IMR-90 (cell line): ENCODE measurements at regions not wholly inside any gene's neighbourhood (a gene's known extent, or its start where the extent isn't known, plus 50 kb on each side); places are given as distances from the start of the nearest gene placed in this dataset.

Experiments used
- ATAC-seq: fragments of 200-7000 bp; cut with Tn5 transposase; 2 replicates; pipeline ENCODE4 v1.9.1; 2020; ENCODE audit warnings: low read depth, mild to moderate bottlenecking, moderate library complexity
- BruUV-seq: library from RNA; stranded (reverse); fragments of 400-500 nt; replicated peaks from 2 replicates; lab custom pipeline; 2021; lab: Mats Ljungman, UMichigan
- CTCF ChIA-PET: fragments of 300-600 bp; formaldehyde crosslinking; extraction: SDS; loops from one replicate; lab custom pipeline; 2021; ENCODE audit warnings: antibody characterized with exemption; lab: Yijun Ruan, JAX
- POLR2A ChIA-PET: fragments of 300-600 bp; sonication (Branson Sonifier 250); formaldehyde crosslinking; loops from one replicate; lab custom pipeline; 2022; ENCODE audit warnings: antibody characterized with exemption; ENCODE audit not compliant: unreplicated experiment; lab: Charles Lee
- DNase-seq: peaks from one replicate; pipeline ENCODE4 v3.0.0; 2013
- H2AFZ ChIP-seq: replicated peaks from 2 replicates; pipeline ENCODE3; 2013; ENCODE audit warnings: low read length, mild to moderate bottlenecking; ENCODE audit not compliant: poor library complexity
- H2AK5ac ChIP-seq: 2 replicates; pipeline ENCODE4 v1.6.1; 2013; ENCODE audit warnings: low read depth, low read length, inconsistent platforms
- H2AK9ac ChIP-seq: replicated peaks from 2 replicates; pipeline ENCODE3; 2013; ENCODE audit warnings: mild to moderate bottlenecking, low read depth, low read length, moderate library complexity; ENCODE audit not compliant: poor library complexity
- H2BK120ac ChIP-seq: 2 replicates; pipeline ENCODE4 v1.6.1; 2013; ENCODE audit warnings: low read depth, low read length, inconsistent platforms
- H2BK15ac ChIP-seq: 3 replicates; pipeline ENCODE4 v1.6.1; 2013; ENCODE audit warnings: low read depth, low read length, inconsistent platforms
- H2BK20ac ChIP-seq: 2 replicates; pipeline ENCODE4 v1.6.1; 2013; ENCODE audit warnings: low read depth, mild to moderate bottlenecking, inconsistent platforms, low read length, moderate library complexity
- H2BK5ac ChIP-seq: 2 replicates; pipeline ENCODE4 v1.6.1; 2013; ENCODE audit warnings: mild to moderate bottlenecking, low read depth, low read length, inconsistent platforms; ENCODE audit not compliant: poor library complexity, severe bottlenecking
- H3K14ac ChIP-seq: replicated peaks from 2 replicates; pipeline ENCODE4 v1.6.1; 2013; ENCODE audit warnings: low read depth, low read length, inconsistent platforms
- H3K18ac ChIP-seq: 2 replicates; pipeline ENCODE4 v1.6.1; 2013; ENCODE audit warnings: low read depth, low read length, control low read depth
- H3K23ac ChIP-seq: 2 replicates; pipeline ENCODE4 v1.6.1; 2013; ENCODE audit warnings: low read depth, low read length, inconsistent platforms
- H3K27ac ChIP-seq: 2 replicates; pipeline ENCODE4 v1.5.1; 2013; ENCODE audit warnings: mild to moderate bottlenecking, control low read depth, low read length; ENCODE audit not compliant: insufficient read depth
- H3K27me3 ChIP-seq: 2 replicates; pipeline ENCODE4 v1.6.1; 2013; ENCODE audit warnings: low read length; ENCODE audit not compliant: control insufficient read depth, insufficient read depth
- H3K36me3 ChIP-seq: 2 replicates; pipeline ENCODE4 v1.6.1; 2013; ENCODE audit warnings: low read length, mixed read lengths; ENCODE audit not compliant: control insufficient read depth, insufficient read depth
- H3K4ac ChIP-seq: 2 replicates; pipeline ENCODE4 v1.6.1; 2013; ENCODE audit warnings: low read depth, low read length, inconsistent platforms
- H3K4me1 ChIP-seq: 2 replicates; pipeline ENCODE4 v1.6.1; 2013; ENCODE audit warnings: low read length, mixed read lengths; ENCODE audit not compliant: control insufficient read depth, insufficient read depth
- H3K4me2 ChIP-seq: 2 replicates; pipeline ENCODE4 v1.6.1; 2013; ENCODE audit warnings: low read depth, mild to moderate bottlenecking, control low read depth, low read length, moderate library complexity
- H3K4me3 ChIP-seq: 2 replicates; pipeline ENCODE4 v1.5.1; 2013; ENCODE audit warnings: low read depth, mild to moderate bottlenecking, control low read depth, low read length, moderate library complexity; ENCODE audit not compliant: insufficient read depth
- H3K56ac ChIP-seq: 2 replicates; pipeline ENCODE4 v1.6.1; 2013; ENCODE audit warnings: low read length, inconsistent platforms; ENCODE audit not compliant: insufficient read depth; ENCODE audit errors: extremely low read depth
- H3K79me1 ChIP-seq, 2 experiments: 2 replicates each; pipeline ENCODE4 v1.6.1; 2013; ENCODE audit warnings: low read length in 2 of 2, inconsistent platforms in 1 of 2, low read depth in 1 of 2
- H3K9ac ChIP-seq: 2 replicates; pipeline ENCODE4 v1.6.1; 2013; ENCODE audit warnings: low read depth, low read length, control low read depth
- H3K9me1 ChIP-seq: 2 replicates; pipeline ENCODE4 v1.6.1; 2013; ENCODE audit warnings: low read length, inconsistent platforms; ENCODE audit not compliant: insufficient read depth
- H3K9me3 ChIP-seq: 2 replicates; pipeline ENCODE4 v1.6.1; 2013; ENCODE audit warnings: low read length; ENCODE audit not compliant: control insufficient read depth, insufficient read depth
- H4K20me1 ChIP-seq: 2 replicates; pipeline ENCODE4 v1.6.1; 2013; ENCODE audit warnings: low read length, inconsistent platforms; ENCODE audit not compliant: insufficient read depth
- H4K5ac ChIP-seq: 2 replicates; pipeline ENCODE4 v1.6.1; 2013; ENCODE audit warnings: mild to moderate bottlenecking, low read depth, low read length, control low read depth
- H4K8ac ChIP-seq, 2 experiments: 2 replicates each; pipeline ENCODE4 v1.6.1; 2013; ENCODE audit warnings: low read depth in 2 of 2, low read length in 2 of 2, control low read depth in 1 of 2, inconsistent platforms in 1 of 2
- H4K91ac ChIP-seq: 2 replicates; pipeline ENCODE4 v1.6.1; 2013; ENCODE audit warnings: low read depth, low read length, inconsistent platforms; ENCODE audit not compliant: insufficient read depth
- BHLHE40 ChIP-seq: fragments of 150-350 bp; IDR thresholded peaks from 2 replicates; pipeline ENCODE4 v1.6.1; 2016; ENCODE audit warnings: mild to moderate bottlenecking, low read depth, low read length
- CEBPB ChIP-seq: IDR thresholded peaks from 2 replicates; pipeline ENCODE4 v1.6.1; 2012; ENCODE audit warnings: low read depth, low read length, improper control_type of control experiment
- CHD1 ChIP-seq: IDR thresholded peaks from 2 replicates; pipeline ENCODE4 v1.6.1; 2012; ENCODE audit warnings: low read depth, low read length, improper control_type of control experiment
- FOS ChIP-seq: fragments of 150-350 bp; IDR thresholded peaks from 2 replicates; pipeline ENCODE4 v1.6.1; 2016; ENCODE audit warnings: low read depth, low read length
- MAFK ChIP-seq: IDR thresholded peaks from 2 replicates; pipeline ENCODE4 v1.6.1; 2012; ENCODE audit warnings: low read depth, low read length, improper control_type of control experiment
- MXI1 ChIP-seq: IDR thresholded peaks from 2 replicates; pipeline ENCODE4 v1.6.1; 2012; ENCODE audit warnings: low read depth, mild to moderate bottlenecking, low read length, moderate library complexity, borderline replicate concordance
- NFE2L2 ChIP-seq: fragments of 150-350 bp; IDR thresholded peaks from 2 replicates; pipeline ENCODE4 v1.6.1; 2016; ENCODE audit warnings: low read depth, mild to moderate bottlenecking, low read length
- POLR2A ChIP-seq: IDR thresholded peaks from 2 replicates; pipeline ENCODE4 v1.6.1; 2012; ENCODE audit warnings: mild to moderate bottlenecking, low read depth, low read length
- RAD21 ChIP-seq: IDR thresholded peaks from 2 replicates; pipeline ENCODE4 v1.6.1; 2012; ENCODE audit warnings: low read length, improper control_type of control experiment
- RFX5 ChIP-seq: IDR thresholded peaks from 2 replicates; pipeline ENCODE4 v1.8.0; 2012; ENCODE audit warnings: low read depth, mild to moderate bottlenecking, low read length, moderate library complexity
- WGBS, 2 experiments: methylation state at CpG; one replicate each; pipeline versions ENCODE4 v1.1.5 to v1.1.7; 2013; ENCODE audit warnings: missing lambda C conversion rate in 2 of 2; ENCODE audit not compliant: insufficient read length in 1 of 2; ENCODE audit errors: extremely low coverage in 2 of 2; 5-methylcytosine and 5-hydroxymethylcytosine counted together
- dilution Hi-C: fragments of 300-500 bp; cut with HindIII; formaldehyde crosslinking; loops from one replicate; pipeline ENCODE4 v1.14.3; 2018; ENCODE audit warnings: low sequenced_read_pairs; ENCODE audit not compliant: unreplicated experiment
- in situ Hi-C: fragments of 300-500 bp; cut with MboI; formaldehyde crosslinking; loops from 3 replicates; pipeline ENCODE4 v1.14.3; 2019; ENCODE audit warnings: low sequenced_read_pairs, inconsistent platforms, mixed read lengths
- intact Hi-C: fragments of 100-400 bp; cut with micrococcal nuclease; formaldehyde crosslinking; loops from 2 replicates; pipeline ENCODE4 v1.10.0; 2022
- TF ChIP-seq, protein P1 (sequence below): fragments of 150-350 bp; IDR thresholded peaks from 2 replicates; pipeline ENCODE4 v1.6.1; 2016; ENCODE audit warnings: low read depth, mild to moderate bottlenecking, low read length, moderate library complexity, borderline replicate concordance
- TF ChIP-seq, protein P2 (sequence below): conservative IDR thresholded peaks from 2 replicates; pipeline ENCODE4 v1.5.1; 2012; ENCODE audit warnings: mild to moderate bottlenecking, low read depth, low read length, improper control_type of control experiment

DNA sequence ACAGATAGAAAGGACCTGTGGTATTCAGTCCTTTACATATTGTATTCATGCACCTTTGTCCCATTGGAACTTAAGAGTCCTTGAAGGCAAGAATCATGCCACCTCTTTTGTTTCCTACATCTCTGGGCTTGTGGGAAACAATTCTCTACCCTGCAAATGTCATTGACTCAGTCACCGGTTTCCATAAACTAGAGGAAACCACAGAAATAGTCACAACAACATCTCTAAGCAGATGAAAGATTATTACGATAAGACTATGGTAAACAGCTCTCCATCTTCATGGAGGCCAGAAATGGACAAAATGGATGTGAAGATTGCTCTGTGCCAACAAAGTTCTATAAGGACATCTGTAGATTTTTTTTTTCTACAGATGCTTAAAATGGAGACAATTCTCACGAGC is 165.5 kb downstream of the PIK3R1 start:
- Histone ChIP-seq H4K5ac (no peak overlapping the region), H3K79me1 (no peaks in the 10 kb centered on the region), H2AK9ac (no peak overlapping the region), H2BK120ac (no peak overlapping the region), H4K8ac (no peak overlapping the region), H4K91ac (no peak overlapping the region), H3K4me2 (no peak overlapping the region), H3K4ac (no peak overlapping the region), H2BK15ac (no peak overlapping the region), H3K56ac (no peak overlapping the region), H3K27me3 (no peaks in the 10 kb centered on the region), H3K36me3 (no peaks in the 10 kb centered on the region), H3K9me1 (no peaks in the 10 kb centered on the region), H3K27ac (no peak overlapping the region), H2BK20ac (no peak overlapping the region), H2AFZ (no peak overlapping the region), H3K14ac (no peak overlapping the region), H2AK5ac (no peak overlapping the region), H3K18ac (no peak overlapping the region), H3K9ac (no peak overlapping the region), H3K4me3 (no peak overlapping the region), H4K20me1 (no peaks in the 10 kb centered on the region), H2BK5ac (no peak overlapping the region), H3K9me3 (no peaks in the 10 kb centered on the region), H3K4me1 (no peaks in the 10 kb centered on the region), H3K23ac (no peak overlapping the region)
- ATAC-seq (no peak), DNase-seq (no peak)
- no TSS peak for BruUV-seq
- in situ Hi-C loops = no loop called here
- POLR2A ChIA-PET = interaction anchor here (0.7 kb wide), 1 partner anchor 10 kb away, joined by 4 read pairs; no protein-coding TSS in a partner anchor
- 60% methylated on average over 1 of the region's 3 CpGs; no CpG with 5 or more reads in 1 of the 2 experiments for WGBS, 2 experiments
- CTCF ChIA-PET = no interaction called here
- intact Hi-C loops = no loop called here
- TF ChIP-seq, protein P1, sequence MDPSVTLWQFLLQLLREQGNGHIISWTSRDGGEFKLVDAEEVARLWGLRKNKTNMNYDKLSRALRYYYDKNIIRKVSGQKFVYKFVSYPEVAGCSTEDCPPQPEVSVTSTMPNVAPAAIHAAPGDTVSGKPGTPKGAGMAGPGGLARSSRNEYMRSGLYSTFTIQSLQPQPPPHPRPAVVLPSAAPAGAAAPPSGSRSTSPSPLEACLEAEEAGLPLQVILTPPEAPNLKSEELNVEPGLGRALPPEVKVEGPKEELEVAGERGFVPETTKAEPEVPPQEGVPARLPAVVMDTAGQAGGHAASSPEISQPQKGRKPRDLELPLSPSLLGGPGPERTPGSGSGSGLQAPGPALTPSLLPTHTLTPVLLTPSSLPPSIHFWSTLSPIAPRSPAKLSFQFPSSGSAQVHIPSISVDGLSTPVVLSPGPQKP = no peak
- TF ChIP-seq, protein P2, sequence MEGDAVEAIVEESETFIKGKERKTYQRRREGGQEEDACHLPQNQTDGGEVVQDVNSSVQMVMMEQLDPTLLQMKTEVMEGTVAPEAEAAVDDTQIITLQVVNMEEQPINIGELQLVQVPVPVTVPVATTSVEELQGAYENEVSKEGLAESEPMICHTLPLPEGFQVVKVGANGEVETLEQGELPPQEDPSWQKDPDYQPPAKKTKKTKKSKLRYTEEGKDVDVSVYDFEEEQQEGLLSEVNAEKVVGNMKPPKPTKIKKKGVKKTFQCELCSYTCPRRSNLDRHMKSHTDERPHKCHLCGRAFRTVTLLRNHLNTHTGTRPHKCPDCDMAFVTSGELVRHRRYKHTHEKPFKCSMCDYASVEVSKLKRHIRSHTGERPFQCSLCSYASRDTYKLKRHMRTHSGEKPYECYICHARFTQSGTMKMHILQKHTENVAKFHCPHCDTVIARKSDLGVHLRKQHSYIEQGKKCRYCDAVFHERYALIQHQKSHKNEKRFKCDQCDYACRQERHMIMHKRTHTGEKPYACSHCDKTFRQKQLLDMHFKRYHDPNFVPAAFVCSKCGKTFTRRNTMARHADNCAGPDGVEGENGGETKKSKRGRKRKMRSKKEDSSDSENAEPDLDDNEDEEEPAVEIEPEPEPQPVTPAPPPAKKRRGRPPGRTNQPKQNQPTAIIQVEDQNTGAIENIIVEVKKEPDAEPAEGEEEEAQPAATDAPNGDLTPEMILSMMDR = no peak
- no peak for TF ChIP-seq FOS
- TF ChIP-seq CHD1 = no peak
- no peak for TF ChIP-seq BHLHE40
- no peak for TF ChIP-seq RFX5
- no peak for TF ChIP-seq NFE2L2
- TF ChIP-seq POLR2A = no peak
- no peak for TF ChIP-seq MAFK
- no peak for TF ChIP-seq CEBPB
- TF ChIP-seq MXI1 = no peak
- TF ChIP-seq RAD21 = no peak
- dilution Hi-C loops = no loop called here
